ENCODE measurements at regions not wholly inside any gene's neighbourhood (a gene's known extent, or its start where the extent isn't known, plus 50 kb on each side); places are given as distances from the start of the nearest gene placed in this dataset.
"Not testable (repeated sequence)": the region's sequence is repeated elsewhere in the genome, so short reads cannot be mapped to it uniquely, and the experiment has no call there.

- Histone ChIP-seq H3K4me3 (no peak overlapping the region), H3K9ac (ENCODE audit: insufficient read depth in 1 of 2, low read length in 2 of 2) (no peak overlapping the region), H3K4me1 (ENCODE audit: control insufficient read depth in 5 of 5, insufficient read depth in 5 of 5, low read length in 5 of 5) (no peaks in the 10 kb centered on the region), H3K27ac (ENCODE audit: low read depth in 1 of 2, low read length in 1 of 2) (no peak overlapping the region), H3K36me3 (ENCODE audit: control insufficient read depth in 4 of 4, insufficient read depth in 4 of 4, low read length in 4 of 4) (no peaks in the 10 kb centered on the region), H3K27me3 (ENCODE audit: control insufficient read depth in 3 of 3, insufficient read depth in 3 of 3, low read length in 2 of 3) (no peaks in the 10 kb centered on the region), H3K9me3 (ENCODE audit: control insufficient read depth in 4 of 4, insufficient read depth in 3 of 4, low read length in 3 of 4) (no peaks in the 10 kb centered on the region)
- 93 to 94% methylated on average over 5 of the region's 5 CpGs for WGBS, 2 donors
- no peak for ATAC-seq (ENCODE audit: insufficient read depth, low FRiP score)
- no peak for TF ChIP-seq CTCF (IDR thresholded peaks at IDR 0.05; ENCODE audit: control extremely low read depth, extremely low read depth)
- DNase-seq: no peak
These were observed 74.8 kb upstream of the JARID2 start for GRCh38 chr6:15171026-15171425.

GRCh38 chr6:15176816-15177370 lies 69.0 kb upstream of the JARID2 start:
- Histone ChIP-seq H3K4me1 (ENCODE audit: control insufficient read depth in 5 of 5, insufficient read depth in 5 of 5, low read length in 5 of 5) (no peaks in the 10 kb centered on the region), H3K27ac (ENCODE audit: low read depth in 1 of 2, low read length in 1 of 2) (no peak overlapping the region), H3K9ac (ENCODE audit: insufficient read depth in 1 of 2, low read length in 2 of 2) (no peak overlapping the region), H3K4me3 (no peak overlapping the region), H3K36me3 (ENCODE audit: control insufficient read depth in 4 of 4, insufficient read depth in 4 of 4, low read length in 4 of 4) (no peaks in the 10 kb centered on the region), H3K9me3 (ENCODE audit: control insufficient read depth in 4 of 4, insufficient read depth in 3 of 4, low read length in 3 of 4) (no peaks in the 10 kb centered on the region), H3K27me3 (ENCODE audit: control insufficient read depth in 3 of 3, insufficient read depth in 3 of 3, low read length in 2 of 3) (no peaks in the 10 kb centered on the region)
- WGBS, 2 donors: 88 to 91% methylated on average over 9 of the region's 9 CpGs
- TF ChIP-seq CTCF (IDR thresholded peaks at IDR 0.05; ENCODE audit: control extremely low read depth, extremely low read depth): no peak
- ATAC-seq (ENCODE audit: insufficient read depth, low FRiP score) (no peak), DNase-seq (no peak)

GRCh38 chr6:15183979-15184378 lies 61.9 kb upstream of the JARID2 start:
- DNase-seq (no peak), ATAC-seq (ENCODE audit: insufficient read depth, low FRiP score) (no peak)
- Histone ChIP-seq H3K4me3 (no peak overlapping the region), H3K4me1 (ENCODE audit: control insufficient read depth in 5 of 5, insufficient read depth in 5 of 5, low read length in 5 of 5) (no peaks in the 10 kb centered on the region), H3K27me3 (ENCODE audit: control insufficient read depth in 3 of 3, insufficient read depth in 3 of 3, low read length in 2 of 3) (no peaks in the 10 kb centered on the region), H3K9ac (ENCODE audit: insufficient read depth in 1 of 2, low read length in 2 of 2) (no peak overlapping the region), H3K27ac (ENCODE audit: low read depth in 1 of 2, low read length in 1 of 2) (no peak overlapping the region), H3K9me3 (ENCODE audit: control insufficient read depth in 4 of 4, insufficient read depth in 3 of 4, low read length in 3 of 4) (no peaks in the 10 kb centered on the region), H3K36me3 (ENCODE audit: control insufficient read depth in 4 of 4, insufficient read depth in 4 of 4, low read length in 4 of 4) (no peaks in the 10 kb centered on the region)
- TF ChIP-seq CTCF (IDR thresholded peaks at IDR 0.05; ENCODE audit: control extremely low read depth, extremely low read depth): no peak
- 91 to 95% methylated on average over 2 of the region's 2 CpGs for WGBS, 2 donors

- TF ChIP-seq CTCF (IDR thresholded peaks at IDR 0.05; ENCODE audit: control extremely low read depth, extremely low read depth): no peak
- 72 to 89% methylated on average over 2 of the region's 2 CpGs for WGBS, 2 donors
- Histone ChIP-seq H3K36me3 (ENCODE audit: control insufficient read depth in 4 of 4, insufficient read depth in 4 of 4, low read length in 4 of 4) (no peaks in the 10 kb centered on the region), H3K4me3 (no peak overlapping the region), H3K4me1 (ENCODE audit: control insufficient read depth in 5 of 5, insufficient read depth in 5 of 5, low read length in 5 of 5) (no peaks in the 10 kb centered on the region), H3K9ac (ENCODE audit: insufficient read depth in 1 of 2, low read length in 2 of 2) (no peak overlapping the region), H3K27ac (ENCODE audit: low read depth in 1 of 2, low read length in 1 of 2) (no peak overlapping the region), H3K9me3 (ENCODE audit: control insufficient read depth in 4 of 4, insufficient read depth in 3 of 4, low read length in 3 of 4) (no peaks in the 10 kb centered on the region), H3K27me3 (ENCODE audit: control insufficient read depth in 3 of 3, insufficient read depth in 3 of 3, low read length in 2 of 3) (no peaks in the 10 kb centered on the region)
- ATAC-seq (ENCODE audit: insufficient read depth, low FRiP score): no peak
- no peak for DNase-seq
These were observed 61.4 kb upstream of the JARID2 start for GRCh38 chr6:15184441-15184861.

GRCh38 chr6:15185111-15185510 lies 60.8 kb upstream of the JARID2 start:
- not testable (repeated sequence) for H3K27me3 ChIP-seq (ENCODE audit: control insufficient read depth in 3 of 3, insufficient read depth in 3 of 3, low read length in 2 of 3); DNase-seq; H3K4me3 ChIP-seq; H3K9me3 ChIP-seq (ENCODE audit: control insufficient read depth in 4 of 4, insufficient read depth in 3 of 4, low read length in 3 of 4); ATAC-seq (ENCODE audit: insufficient read depth, low FRiP score); H3K36me3 ChIP-seq (ENCODE audit: control insufficient read depth in 4 of 4, insufficient read depth in 4 of 4, low read length in 4 of 4); H3K4me1 ChIP-seq (ENCODE audit: control insufficient read depth in 5 of 5, insufficient read depth in 5 of 5, low read length in 5 of 5); H3K9ac ChIP-seq (ENCODE audit: insufficient read depth in 1 of 2, low read length in 2 of 2); H3K27ac ChIP-seq (ENCODE audit: low read depth in 1 of 2, low read length in 1 of 2)
- 72 to 76% methylated on average over 7 to 8 of the region's 8 CpGs for WGBS, 2 donors
